Fibroblast of gingiva (primary cell): ENCODE measurements at regions not wholly inside any gene's neighbourhood (a gene's known extent, or its start where the extent isn't known, plus 50 kb on each side); places are given as distances from the start of the nearest gene placed in this dataset.
A peak's percentile ranks its signal among the peaks of the same experiment; 100 is the strongest.

Experiments used
- DNase-seq: peaks from one replicate; pipeline ENCODE4 v3.0.0-alpha.2; 2011; ENCODE audit warnings: low read depth

- DNase-seq = no peak
Observed at GRCh38 chr11:10358696-10359095, 53.8 kb downstream of the ADM start.

DNA sequence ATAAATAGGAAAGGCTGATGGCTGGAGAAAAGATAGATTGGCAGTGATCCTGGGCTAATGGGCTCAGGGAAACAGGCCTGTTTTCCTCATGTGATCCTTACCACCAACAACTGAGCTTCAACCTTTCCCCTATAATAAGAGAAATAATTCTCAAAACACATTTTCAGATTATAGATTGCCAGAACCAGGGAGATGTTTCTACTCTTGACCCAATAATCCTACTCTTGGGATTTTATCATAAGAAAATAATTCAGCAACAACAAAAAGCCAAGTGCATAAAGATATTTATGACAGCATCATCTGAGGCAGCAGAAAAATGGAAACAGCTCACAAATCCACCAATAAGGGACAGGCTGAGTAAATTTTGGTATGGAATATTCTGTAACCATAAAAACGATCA lies 54.3 kb downstream of the ADM start:
- DNase-seq = no peak

DNA sequence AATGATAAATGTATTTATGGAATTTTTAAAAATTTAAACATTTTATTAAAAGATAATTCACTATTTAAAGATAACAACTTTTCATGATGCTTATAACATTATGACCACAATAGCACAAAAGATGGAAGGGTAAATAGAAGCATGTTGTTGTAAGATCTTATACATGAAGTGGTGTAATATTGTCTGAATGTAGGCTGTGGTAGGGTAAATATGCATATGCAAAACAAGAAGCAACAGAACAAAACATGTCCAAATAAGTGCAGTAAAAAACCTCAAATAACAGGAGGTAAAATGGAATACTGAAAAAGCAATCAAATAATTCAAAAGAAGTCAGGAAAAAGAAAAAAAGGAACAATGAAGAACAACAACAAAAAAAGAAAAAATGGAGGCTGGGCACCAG lies 56.0 kb downstream of the ADM start:
- DNase-seq = no peak

GRCh38 chr11:10365045-10365444 lies 60.2 kb downstream of the ADM start:
- DNase-seq = no peak

DNA sequence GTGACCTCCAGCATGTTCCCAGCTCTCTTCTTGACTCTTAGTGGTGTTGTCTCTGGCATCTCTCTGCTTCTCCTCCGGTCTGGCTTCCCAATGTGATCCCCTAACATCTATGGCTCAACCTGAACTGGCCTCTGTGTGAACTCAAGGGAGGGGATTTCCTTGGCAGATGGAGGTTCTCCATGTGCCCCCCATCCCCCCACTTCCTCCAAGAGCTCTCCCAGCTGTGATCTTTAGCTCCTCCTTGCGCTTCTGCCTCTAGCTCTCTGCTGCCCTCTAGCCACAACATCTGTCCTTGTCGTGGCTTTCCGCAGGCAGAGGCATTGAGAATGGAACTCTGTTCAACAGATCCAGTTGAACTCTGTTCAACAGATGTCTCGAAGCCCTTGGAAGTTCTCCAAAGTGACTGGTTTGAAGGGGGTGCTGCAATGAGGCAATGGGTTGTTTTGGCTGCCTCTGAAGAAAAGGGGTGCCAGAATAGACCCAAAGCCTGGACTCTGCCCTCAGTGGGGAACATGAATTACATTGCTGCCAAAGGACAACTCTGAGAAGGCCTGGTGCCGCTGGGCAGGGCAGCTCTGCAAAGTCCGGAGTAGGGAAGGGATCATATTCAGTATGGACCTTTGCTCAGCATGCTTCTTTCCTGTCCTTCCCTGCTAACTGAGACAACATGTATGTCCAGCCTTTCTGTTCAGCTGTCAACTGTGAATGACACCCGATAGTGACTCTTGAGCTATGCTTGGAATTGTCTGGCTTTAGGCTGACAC lies 61.9 kb downstream of the ADM start:
- DNase-seq = peak; percentile 92

GRCh38 chr11:10371926-10372641 lies 67.2 kb downstream of the ADM start:
- DNase-seq = peak; percentile 53

DNA sequence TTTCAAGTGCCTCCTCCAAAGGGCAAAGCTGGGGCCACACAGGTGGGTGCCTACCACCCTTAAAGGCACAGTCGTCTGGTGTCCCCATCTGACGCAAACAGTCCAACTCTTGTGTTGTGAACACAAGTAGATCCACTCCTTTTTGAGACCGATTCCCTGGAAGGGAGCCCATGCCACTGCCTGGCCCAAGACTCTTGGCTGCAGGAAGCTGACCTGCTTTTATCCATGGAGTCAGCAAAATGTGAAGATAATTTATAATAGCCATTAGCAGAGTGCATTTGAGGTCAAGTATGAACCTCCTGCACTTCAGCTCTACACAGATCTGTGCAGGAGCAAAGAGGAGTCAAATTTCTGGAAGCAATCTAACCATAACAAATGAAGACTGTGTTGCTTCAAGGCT lies 68.5 kb downstream of the ADM start:
- no peak for DNase-seq

GRCh38 chr11:10373929-10374328 lies 69.1 kb downstream of the ADM start:
- DNase-seq = no peak

DNA sequence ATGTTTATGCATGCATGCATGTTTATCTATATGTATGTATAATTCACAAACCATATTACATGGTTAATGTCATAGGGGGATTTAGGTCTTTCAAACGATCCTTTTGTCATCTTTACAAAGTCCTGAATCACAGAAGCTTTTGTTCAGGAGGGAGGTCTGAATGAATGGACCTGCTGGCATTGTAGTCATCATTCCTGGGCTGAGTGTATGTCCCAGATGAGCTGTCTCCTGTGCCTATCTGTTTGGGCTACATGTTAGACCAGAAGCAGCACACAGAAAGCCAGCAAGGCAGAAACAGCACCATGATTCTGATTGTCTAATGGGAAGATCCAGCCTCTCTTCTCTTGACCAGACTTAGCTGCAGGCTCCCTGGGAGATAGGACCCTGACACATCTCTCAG lies 69.5 kb downstream of the ADM start:
- DNase-seq = no peak

- peak; percentile 84 for DNase-seq
Observed at GRCh38 chr11:10375280-10375971, 70.6 kb downstream of the ADM start.

- DNase-seq = peak; percentile 78
Observed at GRCh38 chr11:10376061-10376460, 71.2 kb downstream of the ADM start.

- DNase-seq = no peak
Observed at GRCh38 chr11:10377183-10377582, 72.3 kb downstream of the ADM start.

DNA sequence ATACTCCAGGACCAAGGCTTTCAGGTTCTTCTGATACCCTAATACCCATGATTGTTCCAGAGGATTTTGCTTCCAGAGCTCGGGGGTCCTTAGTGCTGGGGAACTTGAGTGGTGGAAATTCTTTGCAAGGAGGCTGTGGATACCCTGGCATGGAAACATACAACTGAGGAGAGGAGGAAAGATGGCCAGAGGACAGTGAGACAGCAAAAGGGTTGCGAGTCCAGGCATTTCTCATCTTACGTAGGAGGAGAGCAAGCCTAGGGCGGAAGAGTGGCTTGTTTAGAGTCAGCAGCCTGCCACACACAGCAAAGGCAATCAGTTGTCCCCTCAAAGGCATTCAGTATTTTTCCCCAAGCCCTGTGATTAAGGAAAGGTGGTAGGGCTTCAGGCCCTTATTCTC lies 73.5 kb downstream of the ADM start:
- no peak for DNase-seq

DNA sequence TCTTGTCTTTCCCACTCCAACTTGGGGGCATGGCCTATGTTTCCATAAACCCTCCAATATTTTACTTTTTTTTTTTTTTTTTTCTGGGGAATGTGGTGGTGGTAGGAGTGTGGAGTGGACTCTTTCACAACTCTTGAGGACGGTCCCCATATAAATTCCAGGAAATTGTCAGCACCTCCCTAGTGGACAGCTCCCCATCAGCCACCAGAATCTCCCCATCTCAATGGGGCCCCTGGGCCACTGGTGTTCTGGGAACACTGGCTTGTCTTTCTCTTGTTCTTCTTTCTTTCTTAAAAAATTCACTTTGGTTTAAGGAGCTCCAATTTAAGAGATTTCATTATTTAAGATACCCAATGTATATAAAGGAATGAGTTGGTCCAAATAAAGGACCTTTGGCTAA lies 74.1 kb downstream of the ADM start:
- no peak for DNase-seq

DNA sequence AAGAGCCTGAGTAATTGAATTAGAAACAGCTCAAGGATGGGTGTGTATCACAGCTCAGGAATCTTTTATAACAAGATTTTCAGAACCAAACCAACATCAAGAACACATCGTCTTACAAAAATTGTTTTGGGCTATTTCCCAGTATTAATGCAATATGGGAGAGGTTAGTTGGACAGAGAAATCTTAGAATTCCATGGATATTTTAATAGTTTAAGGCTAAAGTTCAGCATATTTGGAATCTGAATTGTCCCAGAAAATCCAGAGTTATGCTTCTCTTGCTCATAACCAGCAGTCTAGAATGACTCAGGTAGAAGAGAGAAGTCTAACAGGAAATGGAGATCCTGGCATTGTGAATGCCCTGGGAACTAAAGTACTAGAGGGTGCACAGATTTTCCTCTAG lies 74.6 kb downstream of the ADM start:
- DNase-seq = peak; percentile 88

DNA sequence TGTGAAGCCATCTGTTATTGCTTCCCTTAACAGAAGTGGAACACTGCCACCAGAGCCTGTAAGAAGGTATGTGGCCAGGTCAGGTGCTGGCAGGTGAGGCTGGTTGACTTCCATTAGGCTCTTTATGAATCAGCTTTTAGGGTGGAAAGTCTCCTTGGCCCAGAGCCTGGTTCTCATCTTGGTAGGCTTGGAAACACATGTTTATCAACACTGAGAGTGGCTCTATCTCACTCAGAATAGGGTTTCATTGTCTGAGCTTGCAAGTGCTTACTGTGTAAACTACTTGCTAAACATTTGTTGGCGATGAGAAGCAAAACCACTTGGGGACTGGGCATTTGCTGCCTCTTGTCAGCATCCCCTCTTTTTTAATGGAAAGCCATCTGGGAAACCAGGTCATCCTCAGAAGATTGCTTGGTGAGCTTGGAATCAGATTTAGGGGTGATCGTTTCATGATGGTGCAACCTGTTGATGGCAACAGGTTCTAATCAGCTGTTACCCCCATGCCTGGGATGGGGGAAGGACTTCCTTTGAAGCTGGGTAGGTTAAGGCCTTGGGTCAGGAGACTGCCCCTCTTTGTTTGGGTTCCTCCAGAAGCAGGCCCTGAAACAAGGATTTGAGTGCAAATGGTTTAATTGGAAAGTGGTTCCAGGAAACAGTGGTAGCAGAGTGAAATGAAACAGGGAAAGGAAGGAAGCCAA lies 75.0 kb upstream of the AMPD3 start:
- peak; percentile 55 for DNase-seq

DNA sequence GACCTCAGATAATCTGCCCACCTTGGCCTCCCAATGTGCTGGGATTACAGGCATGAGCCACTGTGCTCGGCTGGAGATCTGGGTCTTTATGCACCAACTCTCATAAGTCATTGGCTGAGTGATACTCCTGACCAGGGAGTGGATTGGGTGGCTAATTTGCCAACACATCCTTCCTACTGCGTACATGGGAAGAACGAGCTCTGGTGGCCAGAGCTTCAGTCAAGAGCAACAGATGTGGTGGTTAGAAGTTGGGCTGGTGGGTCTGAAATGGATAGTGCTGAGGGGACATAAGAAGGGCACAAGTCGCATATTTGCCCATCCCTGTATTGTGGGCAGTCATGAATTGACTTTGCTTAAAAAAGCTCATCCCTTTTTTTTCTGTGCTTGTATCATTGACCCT lies 74.1 kb upstream of the AMPD3 start:
- no peak for DNase-seq

DNA sequence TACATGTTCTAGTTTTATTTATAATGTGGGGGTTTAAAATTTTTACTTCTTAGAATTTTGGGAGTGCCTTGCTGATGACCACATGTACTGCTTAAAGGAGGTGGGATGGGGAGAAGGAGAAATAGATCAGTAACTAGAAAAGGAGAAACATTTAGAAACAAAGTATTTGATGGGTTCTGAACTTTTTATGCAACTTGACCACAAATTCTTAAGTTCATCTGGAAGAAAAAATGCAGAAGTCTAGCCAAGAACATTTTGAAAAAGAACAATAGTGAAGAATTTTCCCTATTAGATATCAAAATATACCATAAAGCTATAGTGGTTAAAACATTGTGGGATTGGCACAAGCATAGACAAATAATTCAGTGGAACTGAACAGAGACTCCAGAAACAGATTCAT lies 73.3 kb upstream of the AMPD3 start:
- DNase-seq = peak; percentile 74

DNA sequence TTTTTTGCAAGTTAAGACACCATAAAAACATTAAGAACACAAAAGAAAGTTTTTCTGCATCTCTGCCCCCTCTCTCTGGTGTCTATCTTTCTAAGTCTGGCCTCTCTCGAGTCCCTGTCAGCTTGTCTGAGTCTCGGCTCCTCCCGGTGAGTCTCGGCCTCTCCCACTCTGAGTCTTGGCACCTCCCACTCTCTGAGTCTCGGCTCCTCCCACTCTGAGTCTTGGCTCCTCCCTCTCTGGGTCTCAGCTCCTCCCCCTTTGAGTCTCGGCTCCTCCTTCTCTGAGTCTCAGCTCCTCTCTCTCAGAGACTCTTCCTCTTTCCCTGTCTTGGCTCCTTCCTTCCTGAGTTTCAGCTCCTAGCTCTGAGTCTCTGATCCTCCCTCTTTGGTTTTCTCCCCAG lies 72.5 kb upstream of the AMPD3 start:
- no peak for DNase-seq

GRCh38 chr11:10385696-10386095 lies 69.4 kb upstream of the AMPD3 start:
- DNase-seq = peak; percentile 91

DNA sequence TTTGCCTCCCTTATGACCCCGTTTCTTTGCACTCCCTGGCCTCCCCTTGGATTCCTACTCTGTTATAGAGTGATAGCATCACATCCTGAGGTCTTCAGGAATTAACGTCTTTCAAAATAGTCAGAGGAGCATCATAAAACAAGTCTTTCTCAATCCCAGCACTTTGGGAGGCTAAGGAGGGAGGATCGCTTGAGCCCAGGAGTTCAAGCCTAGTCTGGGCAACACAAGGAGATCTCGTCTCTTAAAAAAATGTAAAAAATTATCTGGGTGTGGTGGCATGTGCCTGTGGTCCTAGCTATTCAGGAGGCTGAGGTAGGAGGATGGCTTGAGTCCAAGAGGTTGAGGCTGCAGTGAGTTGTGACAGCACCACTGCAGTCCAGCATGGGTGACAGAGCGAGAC lies 68.7 kb upstream of the AMPD3 start:
- DNase-seq = no peak

DNA sequence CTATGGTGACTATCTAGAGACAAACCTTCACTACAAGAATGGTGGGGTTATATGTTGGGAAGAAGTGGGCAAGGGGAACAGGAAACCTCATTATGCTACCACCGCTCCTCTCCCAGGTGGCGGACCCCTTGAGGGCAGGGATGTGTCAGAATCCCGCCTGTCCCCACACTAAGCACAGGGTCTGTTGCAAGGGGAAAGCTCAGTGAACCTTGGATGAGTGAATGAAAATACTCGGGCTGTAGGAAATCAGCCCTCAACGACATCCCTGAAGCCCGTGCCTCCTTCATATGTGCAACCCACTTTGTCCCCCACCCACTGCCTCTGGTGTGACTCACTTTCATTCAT lies 68.2 kb upstream of the AMPD3 start:
- no peak for DNase-seq
